T-cell (primary cell): ENCODE measurements at regions not wholly inside any gene's neighbourhood (a gene's known extent, or its start where the extent isn't known, plus 50 kb on each side); places are given as distances from the start of the nearest gene placed in this dataset.

ENCODE experiments used
- ATAC-seq, 4 experiments: fragments of 200-7000 bp in 3 of 4; fragments of 150-1000 bp in 1 of 4; cut with Tn5 transposase; replicated peaks in 1 of 4; 1 replicate in 3 of 4; 2 replicates in 1 of 4; pipeline ENCODE4 v1.10.0; 2021; ENCODE audit warnings: moderate library complexity in 3 of 4, mild to moderate bottlenecking in 2 of 4, moderate number of reproducible peaks in 1 of 4
- CTCF ChIA-PET, 2 donors: fragments of 300-600 bp; sonication (Branson Sonifier 250); formaldehyde crosslinking; loops; one replicate each; lab custom pipeline; 2022; ENCODE audit warnings: antibody characterized with exemption in 2 of 2; lab: Charles Lee
- POLR2A ChIA-PET, 2 donors: fragments of 300-600 bp; sonication (Branson Sonifier 250); formaldehyde crosslinking; loops; one replicate each; lab custom pipeline; 2022; ENCODE audit warnings: antibody characterized with exemption in 2 of 2; lab: Charles Lee
- DNase-seq, 35 experiments: peaks; one replicate each; pipeline versions ENCODE4 v3.0.0 to v3.0.0-alpha.2; 2013 to 2023
- H3K27ac ChIP-seq: one replicate; pipeline ENCODE4 v1.5.1; 2013; ENCODE audit warnings: low read length
- H3K27me3 ChIP-seq, 2 experiments: replicated peaks in 1 of 2; 1 replicate in 1 of 2; 2 replicates in 1 of 2; pipeline versions ENCODE4 v1.6.1 to v1.7.0; 2013; ENCODE audit warnings: low read length in 1 of 2, mixed read lengths in 1 of 2; ENCODE audit not compliant: control insufficient read depth in 2 of 2, insufficient read depth in 2 of 2; ENCODE audit errors: extremely low read depth in 1 of 2
- H3K36me3 ChIP-seq, 2 donors: 1 replicate in 1 of 2; 2 replicates in 1 of 2; pipeline versions ENCODE4 v1.6.1 to v1.7.0; 2013; ENCODE audit warnings: low read length in 1 of 2; ENCODE audit not compliant: control insufficient read depth in 2 of 2, insufficient read depth in 1 of 2; ENCODE audit errors: extremely low read depth in 1 of 2
- H3K4me1 ChIP-seq, 2 experiments: 1 replicate in 1 of 2; 2 replicates in 1 of 2; pipeline versions ENCODE4 v1.6.1 to v1.7.0; 2013; ENCODE audit warnings: low read length in 2 of 2, mixed read lengths in 1 of 2; ENCODE audit not compliant: insufficient read depth in 2 of 2, control insufficient read depth in 1 of 2; ENCODE audit errors: extremely low read depth in 1 of 2
- H3K4me3 ChIP-seq, 2 donors: 1 replicate in 1 of 2; 2 replicates in 1 of 2; pipeline versions ENCODE4 v1.5.1 to v1.7.0; 2013; ENCODE audit warnings: mild to moderate bottlenecking in 2 of 2, low read length in 1 of 2, moderate library complexity in 1 of 2; ENCODE audit not compliant: control insufficient read depth in 1 of 2; ENCODE audit errors: extremely low read depth in 1 of 2
- H3K9me3 ChIP-seq: 2 replicates; pipeline ENCODE4 v1.7.0; 2013
- H3K27ac Mint-ChIP-seq, 2 donors: one replicate each; pipeline ENCODE4 v1.8.0; 2020 to 2021; ENCODE audit warnings: mild to moderate bottlenecking in 2 of 2, mixed read lengths in 2 of 2
- H3K27me3 Mint-ChIP-seq, 2 donors: one replicate each; pipeline ENCODE4 v1.8.0; 2021 to 2022; ENCODE audit warnings: mixed read lengths in 2 of 2
- H3K36me3 Mint-ChIP-seq: one replicate; pipeline ENCODE4 v1.8.0; 2021; ENCODE audit warnings: mixed read lengths
- H3K4me1 Mint-ChIP-seq, 3 donors: one replicate each; pipeline ENCODE4 v1.8.0; 2020 to 2022; ENCODE audit warnings: mixed read lengths in 3 of 3, mild to moderate bottlenecking in 1 of 3
- H3K4me3 Mint-ChIP-seq, 3 donors: one replicate each; pipeline ENCODE4 v1.8.0; 2020 to 2022; ENCODE audit warnings: mild to moderate bottlenecking in 3 of 3, mixed read lengths in 3 of 3, moderate library complexity in 3 of 3
- H3K9me3 Mint-ChIP-seq, 3 donors: one replicate each; pipeline ENCODE4 v1.8.0; 2020 to 2022; ENCODE audit warnings: mixed read lengths in 3 of 3
- whole genome bisulfite sequencing: methylation state at CpG from one replicate; pipeline ENCODE4 v1.1.5; 2013; ENCODE audit warnings: missing lambda C conversion rate; ENCODE audit not compliant: insufficient coverage; 5-methylcytosine and 5-hydroxymethylcytosine counted together

GRCh38 chr12:71018682-71019081 lies 98.1 kb upstream of the PTPRR start:
- H3K4me3 Mint-ChIP-seq, result no peak overlapping the region
- CTCF ChIA-PET, result no interaction called here
- Histone ChIP-seq H3K9me3 (no peaks in the 10 kb centered on the region), H3K27me3 (no peaks in the 10 kb centered on the region), H3K27ac (no peak overlapping the region), H3K4me1 (no peaks in the 10 kb centered on the region), H3K4me3 (no peak overlapping the region), H3K36me3 (no peaks in the 10 kb centered on the region)
- DNase-seq (no peak), ATAC-seq (no peak)
- POLR2A ChIA-PET, result no interaction called here
- no peaks in the 10 kb centered on the region for H3K4me1 Mint-ChIP-seq
- WGBS, result no CpG with 5 or more reads among the region's 2 CpGs
- no peaks in the 10 kb centered on the region for H3K36me3 Mint-ChIP-seq
- no peak overlapping the region for H3K27ac Mint-ChIP-seq
- H3K9me3 Mint-ChIP-seq, result peaks cover 7 to 11% (median 10%) of the 10 kb centered on the region in 3 donors
- no peaks in the 10 kb centered on the region for H3K27me3 Mint-ChIP-seq

GRCh38 chr12:71014180-71014785 lies 93.7 kb upstream of the PTPRR start:
- Histone ChIP-seq H3K27me3 (no peaks in the 10 kb centered on the region), H3K4me3 (no peak overlapping the region), H3K36me3 (no peaks in the 10 kb centered on the region), H3K27ac (no peak overlapping the region), H3K4me1 (no peaks in the 10 kb centered on the region), H3K9me3 (no peaks in the 10 kb centered on the region)
- POLR2A ChIA-PET, result no interaction called here
- Mint-ChIP-seq H3K4me1 (no peaks in the 10 kb centered on the region), H3K36me3 (no peaks in the 10 kb centered on the region), H3K27ac (no peak overlapping the region), H3K27me3 (no peaks in the 10 kb centered on the region), H3K4me3 (no peak overlapping the region), H3K9me3 (peaks cover 1 to 11% (median 10%) of the 10 kb centered on the region in 3 donors)
- no peak for ATAC-seq
- no peak for DNase-seq
- CTCF ChIA-PET, result interaction anchor here in 1 of 2 donors (0.6 kb wide), 1 partner anchor 13 kb away, joined by 3 read pairs; no protein-coding TSS in a partner anchor
- WGBS, result no CpG with 5 or more reads among the region's 2 CpGs

DNA sequence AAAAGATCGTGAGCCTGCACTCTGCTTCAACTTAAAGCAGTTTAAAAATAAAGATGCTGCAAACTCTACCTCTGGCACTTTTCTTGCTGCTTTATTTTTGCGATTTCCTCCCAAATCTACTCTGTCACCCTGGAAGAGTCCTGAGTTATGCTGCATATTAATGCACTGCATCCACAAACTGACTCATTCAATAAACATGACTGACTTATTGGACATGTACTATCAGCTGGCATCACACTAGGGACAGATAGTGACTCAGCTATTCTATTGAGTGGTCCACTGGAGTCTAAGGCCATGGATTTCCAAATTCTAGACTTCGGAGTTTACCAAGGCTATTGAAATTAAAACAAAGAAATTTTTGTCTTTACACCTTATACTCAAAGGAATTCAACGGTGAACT lies 90.7 kb upstream of the PTPRR start:
- Mint-ChIP-seq H3K9me3 (peaks cover 0 to 1% (median 0%) of the 10 kb centered on the region in 3 donors), H3K4me3 (no peak overlapping the region)
- no peak for DNase-seq

DNA sequence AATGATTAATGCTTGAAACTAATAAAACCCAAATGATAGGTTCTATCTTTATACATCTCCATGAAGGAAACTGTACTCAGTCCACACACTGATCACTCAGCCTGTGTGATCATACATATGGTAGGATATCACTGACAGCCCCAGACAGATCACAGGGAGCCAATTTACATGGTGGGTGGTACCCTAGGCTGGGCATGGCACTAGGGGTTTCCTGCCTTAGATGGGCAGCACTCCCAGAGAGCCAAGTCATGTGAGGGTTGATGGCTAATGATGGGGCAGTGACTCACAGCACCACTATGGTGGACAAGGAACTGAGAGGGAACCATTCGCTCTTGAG lies 89.6 kb upstream of the PTPRR start:
- no peak overlapping the region for H3K27ac ChIP-seq
- no peaks in the 10 kb centered on the region for H3K27me3 Mint-ChIP-seq
- WGBS, result no CpG with 5 or more reads among the region's 1 CpG
- no peaks in the 10 kb centered on the region for H3K4me1 ChIP-seq
- DNase-seq, result no peak
- no peaks in the 10 kb centered on the region for H3K36me3 Mint-ChIP-seq
- no peak overlapping the region for H3K4me3 Mint-ChIP-seq
- CTCF ChIA-PET, result no interaction called here
- H3K9me3 Mint-ChIP-seq, result no peaks in the 10 kb centered on the region
- POLR2A ChIA-PET, result no interaction called here
- no peak overlapping the region for H3K4me3 ChIP-seq
- no peaks in the 10 kb centered on the region for H3K27me3 ChIP-seq
- no peaks in the 10 kb centered on the region for H3K4me1 Mint-ChIP-seq
- no peaks in the 10 kb centered on the region for H3K9me3 ChIP-seq
- no peak for ATAC-seq
- no peaks in the 10 kb centered on the region for H3K36me3 ChIP-seq
- H3K27ac Mint-ChIP-seq, result no peak overlapping the region

More for the DNA sequence above, 90.7 kb upstream of the PTPRR start:
- 29% methylated on average over 1 of the region's 4 CpGs for WGBS
- Mint-ChIP-seq H3K27ac (no peak overlapping the region), H3K4me1 (no peaks in the 10 kb centered on the region), H3K27me3 (no peaks in the 10 kb centered on the region), H3K36me3 (no peaks in the 10 kb centered on the region)
- no peaks in the 10 kb centered on the region for H3K9me3 ChIP-seq
- no peaks in the 10 kb centered on the region for H3K4me1 ChIP-seq
- H3K4me3 ChIP-seq, result no peak overlapping the region
- ATAC-seq, result no peak
- no peak overlapping the region for H3K27ac ChIP-seq
- no peaks in the 10 kb centered on the region for H3K27me3 ChIP-seq
- ChIA-PET POLR2A (no interaction called here), CTCF (no interaction called here)
- H3K36me3 ChIP-seq, result no peaks in the 10 kb centered on the region

- H3K36me3 Mint-ChIP-seq, result no peaks in the 10 kb centered on the region
- Histone ChIP-seq H3K36me3 (no peaks in the 10 kb centered on the region), H3K4me3 (no peak overlapping the region), H3K4me1 (no peaks in the 10 kb centered on the region), H3K27me3 (no peaks in the 10 kb centered on the region), H3K9me3 (no peaks in the 10 kb centered on the region), H3K27ac (no peak overlapping the region)
- DNase-seq, result no peak
- H3K27ac Mint-ChIP-seq, result no peak overlapping the region
- ChIA-PET POLR2A (no interaction called here), CTCF (no interaction called here)
- no peaks in the 10 kb centered on the region for H3K9me3 Mint-ChIP-seq
- H3K4me1 Mint-ChIP-seq, result no peaks in the 10 kb centered on the region
- H3K27me3 Mint-ChIP-seq, result no peaks in the 10 kb centered on the region
- H3K4me3 Mint-ChIP-seq, result no peak overlapping the region
- WGBS, result no CpG with 5 or more reads among the region's 6 CpGs
- no peak for ATAC-seq
Observed at GRCh38 chr12:71009430-71010142, 89.0 kb upstream of the PTPRR start.

DNA sequence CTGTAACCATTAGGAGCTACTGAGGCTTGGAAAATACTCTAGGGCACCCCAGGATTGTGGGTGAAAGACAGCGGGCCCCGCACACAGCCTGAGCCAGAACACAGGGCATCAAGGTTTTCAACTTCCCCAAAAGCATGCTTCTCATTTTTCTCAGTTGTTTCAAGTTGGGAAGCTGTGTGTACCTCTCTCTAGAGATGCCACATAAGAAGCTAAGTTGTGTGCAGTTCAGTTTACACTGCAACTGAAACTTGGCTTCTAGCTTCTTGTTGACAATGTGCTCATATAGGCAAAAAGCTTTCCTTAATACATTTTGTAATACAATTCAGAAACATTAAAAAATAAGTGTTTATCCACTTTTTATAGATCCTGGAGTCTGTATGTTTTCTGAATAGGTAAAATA lies 88.1 kb upstream of the PTPRR start:
- no peak overlapping the region for H3K27ac Mint-ChIP-seq
- no CpG with 5 or more reads among the region's 2 CpGs for WGBS
- CTCF ChIA-PET, result interaction anchor here in 1 of 2 donors (1.2 kb wide), 1 partner anchor 264 kb away, joined by 3 read pairs; no protein-coding TSS in a partner anchor
- Histone ChIP-seq H3K4me3 (no peak overlapping the region), H3K9me3 (no peaks in the 10 kb centered on the region), H3K27me3 (no peaks in the 10 kb centered on the region), H3K27ac (no peak overlapping the region), H3K36me3 (no peaks in the 10 kb centered on the region), H3K4me1 (no peaks in the 10 kb centered on the region)
- no peak for DNase-seq
- no peaks in the 10 kb centered on the region for H3K4me1 Mint-ChIP-seq
- H3K9me3 Mint-ChIP-seq, result no peaks in the 10 kb centered on the region
- POLR2A ChIA-PET, result no interaction called here
- H3K27me3 Mint-ChIP-seq, result no peaks in the 10 kb centered on the region
- no peaks in the 10 kb centered on the region for H3K36me3 Mint-ChIP-seq
- H3K4me3 Mint-ChIP-seq, result no peak overlapping the region
- no peak for ATAC-seq
